ENCODE measurements at regions not wholly inside any gene's neighbourhood (a gene's known extent, or its start where the extent isn't known, plus 50 kb on each side); places are given as distances from the start of the nearest gene placed in this dataset.

DNA sequence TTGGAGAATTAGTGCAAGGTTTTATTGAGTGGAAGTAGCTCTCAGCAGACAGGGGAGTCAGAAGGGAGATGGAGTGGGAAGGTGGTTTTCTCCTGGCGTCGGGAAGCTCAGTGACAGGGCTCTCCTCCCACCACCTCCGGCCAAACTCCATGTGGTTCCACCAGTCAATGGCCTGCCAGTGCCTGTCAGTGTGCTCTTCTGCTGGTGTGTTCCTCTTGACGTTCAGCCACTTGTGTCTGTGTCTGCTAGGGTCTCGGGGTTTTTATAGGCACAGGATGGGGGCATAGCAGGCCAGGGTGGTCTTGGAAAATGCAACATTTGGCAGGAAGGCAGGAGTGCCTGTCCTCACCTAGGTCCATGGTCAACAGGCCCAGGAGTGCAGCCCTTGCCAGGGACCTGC, 506.7 kb upstream of the KIF2B start:
- TF ChIP-seq, protein P1, sequence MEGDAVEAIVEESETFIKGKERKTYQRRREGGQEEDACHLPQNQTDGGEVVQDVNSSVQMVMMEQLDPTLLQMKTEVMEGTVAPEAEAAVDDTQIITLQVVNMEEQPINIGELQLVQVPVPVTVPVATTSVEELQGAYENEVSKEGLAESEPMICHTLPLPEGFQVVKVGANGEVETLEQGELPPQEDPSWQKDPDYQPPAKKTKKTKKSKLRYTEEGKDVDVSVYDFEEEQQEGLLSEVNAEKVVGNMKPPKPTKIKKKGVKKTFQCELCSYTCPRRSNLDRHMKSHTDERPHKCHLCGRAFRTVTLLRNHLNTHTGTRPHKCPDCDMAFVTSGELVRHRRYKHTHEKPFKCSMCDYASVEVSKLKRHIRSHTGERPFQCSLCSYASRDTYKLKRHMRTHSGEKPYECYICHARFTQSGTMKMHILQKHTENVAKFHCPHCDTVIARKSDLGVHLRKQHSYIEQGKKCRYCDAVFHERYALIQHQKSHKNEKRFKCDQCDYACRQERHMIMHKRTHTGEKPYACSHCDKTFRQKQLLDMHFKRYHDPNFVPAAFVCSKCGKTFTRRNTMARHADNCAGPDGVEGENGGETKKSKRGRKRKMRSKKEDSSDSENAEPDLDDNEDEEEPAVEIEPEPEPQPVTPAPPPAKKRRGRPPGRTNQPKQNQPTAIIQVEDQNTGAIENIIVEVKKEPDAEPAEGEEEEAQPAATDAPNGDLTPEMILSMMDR (IDR thresholded peaks at IDR 0.05; ENCODE audit: insufficient read depth, low read length), result no peak
- no peak overlapping the region for H3K4me3 ChIP-seq (ENCODE audit: low read depth, low read length)
- DNase-seq (ENCODE audit: low read depth), result no peak

DNA sequence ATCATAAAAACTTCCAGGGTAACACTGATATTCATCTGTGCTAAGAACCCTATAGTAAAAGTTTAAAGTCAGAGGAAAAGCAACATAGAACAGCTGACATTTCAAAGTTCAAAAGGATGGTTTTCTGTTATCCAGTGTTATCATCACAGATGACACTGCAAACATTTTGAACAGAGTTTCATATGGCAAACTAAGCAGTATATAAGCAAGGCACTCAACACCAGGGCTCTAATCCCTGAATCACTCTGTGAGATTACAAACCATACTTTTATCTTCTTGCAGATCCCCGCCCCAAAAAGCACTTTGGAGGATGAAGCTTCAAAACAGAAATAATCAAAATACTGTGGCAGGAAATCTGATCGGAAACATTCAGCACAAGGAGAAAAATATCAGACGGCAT, 508.2 kb upstream of the KIF2B start:
- no peak overlapping the region for H3K4me3 ChIP-seq (ENCODE audit: low read depth, low read length)
- TF ChIP-seq, protein P1 (IDR thresholded peaks at IDR 0.05; ENCODE audit: insufficient read depth, low read length), result no peak
- no peak for DNase-seq (ENCODE audit: low read depth)

DNA sequence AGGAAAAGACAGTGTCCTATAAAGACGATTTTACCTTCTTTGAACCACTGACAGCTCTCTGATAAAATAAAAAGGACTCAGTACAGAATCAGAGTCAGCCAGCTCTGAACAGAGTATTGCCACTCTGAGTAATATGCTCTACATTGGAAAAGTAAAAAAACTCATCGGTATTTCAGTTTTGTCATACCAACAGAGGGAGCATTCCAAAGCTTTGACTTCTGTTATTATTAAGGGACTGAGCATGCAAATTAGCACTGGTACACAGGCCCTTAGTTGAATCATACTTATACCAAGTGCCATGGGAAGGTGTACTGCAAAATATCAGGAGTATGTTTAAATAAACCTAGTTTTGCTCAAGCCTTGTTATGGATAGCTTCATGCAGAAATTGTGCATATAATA, 509.0 kb upstream of the KIF2B start:
- H3K4me3 ChIP-seq (ENCODE audit: low read depth, low read length), result no peak overlapping the region
- TF ChIP-seq, protein P1 (IDR thresholded peaks at IDR 0.05; ENCODE audit: insufficient read depth, low read length), result no peak
- no peak for DNase-seq (ENCODE audit: low read depth)

DNA sequence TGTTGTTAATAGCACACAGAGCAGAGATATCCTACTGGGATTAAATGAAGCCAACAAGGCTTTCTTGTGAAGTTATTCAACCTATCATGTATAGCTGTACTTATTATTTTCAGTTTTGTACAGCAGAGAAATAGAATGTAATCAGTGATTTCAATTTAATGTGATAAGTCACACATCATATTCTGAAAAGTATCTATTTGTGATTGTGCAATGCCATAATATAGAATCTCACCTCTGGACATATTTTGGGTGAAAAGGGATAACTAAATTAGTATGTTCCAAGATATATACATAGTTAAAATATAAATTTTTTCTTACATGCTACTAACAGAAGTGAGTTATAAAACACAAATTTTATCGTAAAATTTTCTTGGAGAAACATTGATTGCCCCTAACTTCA, 544.3 kb upstream of the KIF2B start:
- TF ChIP-seq, protein P1 (IDR thresholded peaks at IDR 0.05; ENCODE audit: insufficient read depth, low read length), result no peak
- H3K4me3 ChIP-seq (ENCODE audit: low read depth, low read length), result no peak overlapping the region
- no peak for DNase-seq (ENCODE audit: low read depth)

DNA sequence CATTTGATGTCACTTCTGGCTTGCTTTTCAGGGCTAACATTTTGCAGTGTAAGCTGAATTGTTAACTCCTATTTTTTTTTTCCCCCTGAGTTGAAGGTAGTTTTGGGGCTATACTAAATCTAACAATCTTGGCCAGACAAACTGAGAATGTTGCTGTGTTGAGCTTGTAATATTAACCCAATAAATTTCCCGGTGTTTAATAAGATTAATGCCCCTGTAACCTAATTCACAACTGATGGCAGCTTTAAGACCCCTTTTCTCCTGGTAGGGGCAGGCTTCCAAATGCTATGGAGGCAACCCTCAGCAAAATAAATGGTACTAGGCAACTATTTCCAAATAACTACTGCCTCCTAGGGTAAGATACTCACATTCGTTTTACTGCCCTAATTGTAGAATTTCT, 549.6 kb upstream of the KIF2B start:
- H3K4me3 ChIP-seq (ENCODE audit: low read depth, low read length), result no peak overlapping the region
- TF ChIP-seq, protein P1 (IDR thresholded peaks at IDR 0.05; ENCODE audit: insufficient read depth, low read length), result no peak
- no peak for DNase-seq (ENCODE audit: low read depth)

DNA sequence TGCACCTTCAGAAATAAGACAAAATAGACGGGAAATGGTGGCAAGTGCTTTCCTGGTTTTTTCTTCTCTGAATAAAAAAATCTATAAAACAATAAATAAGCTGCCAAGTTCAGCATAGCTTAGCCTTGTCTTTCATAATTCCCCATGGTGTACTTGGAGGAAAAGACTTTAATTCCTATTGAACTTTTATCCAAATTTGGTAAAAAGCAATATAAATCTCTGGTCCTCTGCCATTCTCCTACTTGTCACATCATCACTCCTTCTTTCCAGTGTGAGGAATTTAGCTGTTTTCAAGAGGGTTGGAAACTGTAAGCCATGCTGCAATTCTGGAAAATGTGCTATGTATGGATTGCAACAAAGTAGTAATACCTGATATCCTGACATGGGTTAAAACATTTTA, 551.8 kb upstream of the KIF2B start:
- TF ChIP-seq, protein P1 (IDR thresholded peaks at IDR 0.05; ENCODE audit: insufficient read depth, low read length), result no peak
- no peak overlapping the region for H3K4me3 ChIP-seq (ENCODE audit: low read depth, low read length)
- DNase-seq (ENCODE audit: low read depth), result no peak

DNA sequence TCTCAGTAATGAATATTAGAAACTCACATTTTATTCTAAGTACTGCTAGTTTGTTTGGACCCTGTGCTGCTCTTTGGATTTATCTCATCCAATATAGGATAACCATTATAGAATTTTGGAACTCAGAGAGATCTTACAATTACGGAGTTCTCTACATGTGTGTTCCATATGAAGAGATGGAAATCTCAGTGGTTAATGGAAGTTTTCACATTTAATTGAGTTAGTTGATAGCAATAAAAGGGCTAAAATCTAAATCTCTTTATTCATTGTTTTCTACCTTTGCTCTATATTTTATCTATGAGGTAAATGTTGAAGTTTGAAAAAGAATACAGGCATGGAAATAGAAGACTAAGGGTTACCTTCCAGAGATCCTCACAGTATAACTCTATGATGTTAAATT, 558.0 kb upstream of the KIF2B start:
- no peak overlapping the region for H3K4me3 ChIP-seq (ENCODE audit: low read depth, low read length)
- TF ChIP-seq, protein P1 (IDR thresholded peaks at IDR 0.05; ENCODE audit: insufficient read depth, low read length), result no peak

More for the DNA sequence above, 558.0 kb upstream of the KIF2B start:
- DNase-seq (ENCODE audit: low read depth), result no peak
